Loucy (cell line): ENCODE measurements at regions not wholly inside any gene's neighbourhood (a gene's known extent, or its start where the extent isn't known, plus 50 kb on each side); places are given as distances from the start of the nearest gene placed in this dataset.
"Not testable (repeated sequence)": the region's sequence is repeated elsewhere in the genome, so short reads cannot be mapped to it uniquely, and the experiment has no call there.

Experiments used
- H2AFZ ChIP-seq: fragments of 200-600 bp; sonication (generic); 2 replicates; pipeline ENCODE4 v1.6.0; 2016; ENCODE audit warnings: antibody characterized with exemption, mild to moderate bottlenecking, low read length, moderate library complexity
- H3F3A ChIP-seq: fragments of 200-600 bp; 2 replicates; pipeline ENCODE4 v1.6.0; 2016; ENCODE audit warnings: antibody characterized with exemption, low read depth, mild to moderate bottlenecking
- H3K27me3 ChIP-seq: fragments of 200-600 bp; sonication (generic); 2 replicates; pipeline ENCODE4 v1.6.1; 2014; ENCODE audit warnings: low read length, mild to moderate bottlenecking; ENCODE audit not compliant: insufficient read depth, poor library complexity, severe bottlenecking
- H3K36me3 ChIP-seq: fragments of 200-600 bp; sonication (generic); 2 replicates; pipeline ENCODE4 v1.6.1; 2016; ENCODE audit warnings: low read length; ENCODE audit not compliant: insufficient read depth
- H3K4me1 ChIP-seq: fragments of 200-600 bp; sonication (generic); 2 replicates; pipeline ENCODE4 v1.5.1; 2014; ENCODE audit warnings: low read length, mild to moderate bottlenecking; ENCODE audit not compliant: insufficient read depth, poor library complexity, severe bottlenecking
- H3K4me2 ChIP-seq: fragments of 200-600 bp; sonication (generic); 2 replicates; pipeline ENCODE4 v1.6.0; 2014; ENCODE audit warnings: antibody characterized with exemption, low read length, low read depth, mild to moderate bottlenecking; ENCODE audit not compliant: poor library complexity, severe bottlenecking
- H3K4me3 ChIP-seq: fragments of 200-600 bp; sonication (generic); 2 replicates; pipeline ENCODE4 v1.5.1; 2014; ENCODE audit warnings: low read length, mild to moderate bottlenecking, mixed read lengths; ENCODE audit not compliant: poor library complexity, severe bottlenecking
- H3K79me2 ChIP-seq: fragments of 200-600 bp; sonication (generic); 2 replicates; pipeline ENCODE4 v1.6.1; 2014; ENCODE audit warnings: low read length; ENCODE audit not compliant: insufficient read depth
- H3K9ac ChIP-seq: fragments of 200-600 bp; sonication (generic); 2 replicates; pipeline ENCODE4 v1.6.0; 2014; ENCODE audit warnings: mild to moderate bottlenecking, low read depth, low read length, moderate library complexity; ENCODE audit not compliant: poor library complexity, severe bottlenecking
- H3K9me2 ChIP-seq: fragments of 200-600 bp; sonication (generic); replicated peaks from 2 replicates; pipeline ENCODE4 v1.6.1; 2016; ENCODE audit warnings: low read depth, low read length, mixed read lengths
- H3K9me3 ChIP-seq: fragments of 200-600 bp; sonication (generic); 2 replicates; pipeline ENCODE4 v1.6.1; 2014; ENCODE audit warnings: mild to moderate bottlenecking, antibody characterized with exemption, low read length, low read depth; ENCODE audit not compliant: insufficient read depth
- H4K20me1 ChIP-seq: fragments of 200-600 bp; sonication (generic); 2 replicates; pipeline ENCODE4 v1.6.0; 2014; ENCODE audit warnings: antibody characterized with exemption, low read length, mild to moderate bottlenecking; ENCODE audit not compliant: insufficient read depth, poor library complexity, severe bottlenecking
- CTCF ChIP-seq: fragments of 200-600 bp; sonication (generic); conservative IDR thresholded peaks from 2 replicates; pipeline ENCODE4 v1.5.1; 2014; ENCODE audit warnings: mild to moderate bottlenecking, antibody characterized with exemption, low read length
- EZH2phosphoT487 ChIP-seq: fragments of 200-600 bp; IDR thresholded peaks from 2 replicates; pipeline ENCODE4 v1.6.1; 2018; ENCODE audit warnings: antibody characterized with exemption, mild to moderate bottlenecking, moderate library complexity, borderline replicate concordance

DNA sequence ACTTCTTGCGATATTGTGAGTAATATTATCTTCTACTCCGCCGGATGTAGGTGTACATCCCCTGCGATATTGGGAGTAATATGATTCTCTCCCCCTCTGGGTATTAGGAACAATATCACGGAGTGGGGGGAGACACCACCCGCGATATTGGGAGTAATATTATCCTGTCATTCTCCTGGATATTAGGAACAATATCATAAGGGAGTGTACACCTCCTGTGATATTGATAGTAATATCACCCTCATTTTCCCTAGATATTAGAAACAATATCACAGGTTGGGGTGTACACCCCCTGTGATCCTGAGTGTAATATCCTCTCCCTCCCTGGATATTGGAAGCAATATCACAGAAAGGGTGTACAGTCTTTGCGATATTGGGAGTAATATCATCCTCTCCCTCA is 64.3 kb upstream of the CEACAM21 start:
- Histone ChIP-seq H3K9me2 (no peaks in the 10 kb centered on the region), H3K4me1 (peaks cover 3% of the 10 kb centered on the region), H3F3A (no peaks in the 10 kb centered on the region), H3K9ac (no peak overlapping the region), H3K79me2 (no peaks in the 10 kb centered on the region), H4K20me1 (no peaks in the 10 kb centered on the region), H3K27me3 (no peaks in the 10 kb centered on the region), H3K4me3 (no peak overlapping the region), H3K9me3 (no peaks in the 10 kb centered on the region), H3K4me2 (no peak overlapping the region), H2AFZ (no peak overlapping the region), H3K36me3 (no peaks in the 10 kb centered on the region)
- TF ChIP-seq EZH2phosphoT487 (no peak), CTCF (no peak)

GRCh38 chr19:41515015-41515652 is 60.8 kb upstream of the CEACAM21 start:
- Histone ChIP-seq H3K79me2 (no peaks in the 10 kb centered on the region), H3K4me3 (no peak overlapping the region), H3K4me1 (peaks cover 3% of the 10 kb centered on the region), H3K36me3 (no peaks in the 10 kb centered on the region), H3K4me2 (no peak overlapping the region), H3K27me3 (no peaks in the 10 kb centered on the region), H3F3A (no peaks in the 10 kb centered on the region), H3K9ac (no peak overlapping the region), H3K9me3 (no peaks in the 10 kb centered on the region), H2AFZ (no peak overlapping the region), H4K20me1 (no peaks in the 10 kb centered on the region), H3K9me2 (no peaks in the 10 kb centered on the region)
- TF ChIP-seq EZH2phosphoT487 (no peak), CTCF (no peak)

- H3K9me3 ChIP-seq, H3K4me3 ChIP-seq, H3K9ac ChIP-seq, H2AFZ ChIP-seq, H3K4me2 ChIP-seq, H3K9me2 ChIP-seq, H3K36me3 ChIP-seq, H3K4me1 ChIP-seq, H3K27me3 ChIP-seq, H3K79me2 ChIP-seq, H3F3A ChIP-seq, H4K20me1 ChIP-seq: not testable (repeated sequence)
- TF ChIP-seq CTCF: peak; percentile 27; the same call in 1 of the 2 replicates
Measured at GRCh38 chr19:41516292-41517171, 59.4 kb upstream of the CEACAM21 start.
